SK-N-SH (cell line): ENCODE measurements at regions not wholly inside any gene's neighbourhood (a gene's known extent, or its start where the extent isn't known, plus 50 kb on each side); places are given as distances from the start of the nearest gene placed in this dataset.
"Not testable (repeated sequence)": the region's sequence is repeated elsewhere in the genome, so short reads cannot be mapped to it uniquely, and the experiment has no call there.

ENCODE experiments used
- CTCF ChIA-PET: fragments of 300-600, 350-600 bp; formaldehyde crosslinking; extraction: SDS; loops from one replicate; lab custom pipeline; 2021; lab: Yijun Ruan, JAX
- POLR2A ChIA-PET: fragments of 350-600 bp; sonication (Branson Sonifier 250); formaldehyde crosslinking; extraction: SDS; loops from one replicate; lab custom pipeline; 2020; ENCODE audit warnings: antibody characterized with exemption, inconsistent platforms; lab: Yijun Ruan, JAX
- DNase-seq: peaks from one replicate; pipeline ENCODE4 v3.0.0; 2012
- H2AFZ ChIP-seq: fragments of 200-600 bp; sonication (generic); 2 replicates; pipeline ENCODE4 v1.8.1; 2016; ENCODE audit warnings: antibody characterized with exemption, mild to moderate bottlenecking, low read depth
- H3F3A ChIP-seq: fragments of 200-600 bp; sonication (generic); replicated peaks from 2 replicates; pipeline ENCODE3; 2016; ENCODE audit warnings: antibody characterized with exemption, mild to moderate bottlenecking; ENCODE audit not compliant: insufficient read depth
- H3K27ac ChIP-seq, 2 experiments: fragments of 200-500 bp in 1 of 2; fragments of 200-600 bp in 1 of 2; sonication (Bioruptor generic) in 1 of 2; sonication (generic), shearing (Covaris generic) in 1 of 2; 2 replicates each; pipeline versions ENCODE4 v1.5.1 to v1.6.1; 2014 to 2016; ENCODE audit warnings: low read depth in 2 of 2, inconsistent platforms in 1 of 2, low read length in 1 of 2, mild to moderate bottlenecking in 1 of 2, mixed read lengths in 1 of 2
- H3K27me3 ChIP-seq: fragments of 200-600 bp; sonication (generic), shearing (Covaris generic); 2 replicates; pipeline ENCODE4 v1.6.1; 2016; ENCODE audit warnings: mixed run types; ENCODE audit not compliant: insufficient read depth
- H3K36me3 ChIP-seq, 2 experiments: fragments of 200-500 bp in 1 of 2; fragments of 200-600 bp in 1 of 2; sonication (Bioruptor generic) in 1 of 2; sonication (generic) in 1 of 2; replicated peaks in 1 of 2; 2 replicates each; pipeline versions ENCODE3 to v1.5.1; 2014 to 2016; ENCODE audit warnings: low read length in 1 of 2, mild to moderate bottlenecking in 1 of 2; ENCODE audit not compliant: insufficient read depth in 2 of 2, control insufficient read depth in 1 of 2
- H3K4me1 ChIP-seq, 2 experiments: fragments of 200-500 bp in 1 of 2; fragments of 200-600 bp in 1 of 2; sonication (Bioruptor generic) in 1 of 2; sonication (generic), shearing (Covaris generic) in 1 of 2; 2 replicates each; pipeline versions ENCODE4 v1.5.1 to v1.6.1; 2014 to 2016; ENCODE audit warnings: low read depth in 1 of 2, low read length in 1 of 2, mixed run types in 1 of 2; ENCODE audit not compliant: insufficient read depth in 2 of 2, control insufficient read depth in 1 of 2
- H3K4me2 ChIP-seq: fragments of 200-600 bp; sonication (generic), shearing (Covaris generic); 2 replicates; pipeline ENCODE4 v1.6.1; 2017; ENCODE audit warnings: mixed run types
- H3K4me3 ChIP-seq, 2 experiments: fragments of 200-500 bp in 1 of 2; fragments of 200-600 bp in 1 of 2; sonication (Bioruptor generic) in 1 of 2; sonication (generic), shearing (Covaris generic) in 1 of 2; 2 replicates each; pipeline versions ENCODE4 v1.5.1 to v1.8.1; 2014 to 2016; ENCODE audit warnings: low read depth in 2 of 2, inconsistent platforms in 1 of 2, low read length in 1 of 2, mild to moderate bottlenecking in 1 of 2, mixed read lengths in 1 of 2, moderate library complexity in 1 of 2
- H3K79me2 ChIP-seq: fragments of 200-600 bp; sonication (generic); 2 replicates; pipeline ENCODE4 v1.8.1; 2017; ENCODE audit warnings: mild to moderate bottlenecking; ENCODE audit not compliant: insufficient read depth
- H3K9ac ChIP-seq: fragments of 200-600 bp; sonication (generic); 2 replicates; pipeline ENCODE4 v1.6.1; 2017; ENCODE audit warnings: mixed run types
- H3K9me2 ChIP-seq: fragments of 200-600 bp; sonication (generic); 2 replicates; pipeline ENCODE4 v1.6.1; 2017; ENCODE audit warnings: mixed run types
- H3K9me3 ChIP-seq: fragments of 200-600 bp; sonication (generic); 2 replicates; pipeline ENCODE4 v1.6.1; 2017; ENCODE audit warnings: mixed run types, mild to moderate bottlenecking, moderate library complexity
- H4K20me1 ChIP-seq: fragments of 200-600 bp; sonication (generic); 2 replicates; pipeline ENCODE4 v1.6.1; 2017; ENCODE audit warnings: mild to moderate bottlenecking, mixed run types; ENCODE audit not compliant: insufficient read depth
- CHD2 ChIP-seq: fragments of 150-350 bp; IDR thresholded peaks from 2 replicates; pipeline ENCODE4 v1.6.1; 2018; ENCODE audit warnings: low read length; ENCODE audit not compliant: partially characterized antibody
- CTCF ChIP-seq: fragments of 200-600 bp; sonication (generic); IDR thresholded peaks from 2 replicates; pipeline ENCODE4 v1.6.1; 2017; ENCODE audit warnings: antibody characterized with exemption, mild to moderate bottlenecking, moderate library complexity
- ELF1 ChIP-seq: IDR thresholded peaks from 2 replicates; pipeline ENCODE4 v1.4.0; 2012
- EP300 ChIP-seq, 2 experiments: IDR thresholded peaks; 2 replicates each; pipeline versions ENCODE4 v1.4.0 to v1.6.1; 2012; ENCODE audit warnings: borderline replicate concordance in 1 of 2, low read depth in 1 of 2, low read length in 1 of 2
- EZH2phosphoT487 ChIP-seq: fragments of 200-600 bp; sonication (generic); IDR thresholded peaks from 2 replicates; pipeline ENCODE4 v1.6.1; 2017; ENCODE audit warnings: low read depth, mixed run types, mild to moderate bottlenecking, antibody characterized with exemption, moderate library complexity, borderline replicate concordance
- JUND ChIP-seq: IDR thresholded peaks from 2 replicates; pipeline ENCODE4 v1.4.0; 2012
- NFIC ChIP-seq: IDR thresholded peaks from 2 replicates; pipeline ENCODE4 v1.4.0; 2012; ENCODE audit warnings: borderline replicate concordance
- NRF1 ChIP-seq: IDR thresholded peaks from 2 replicates; pipeline ENCODE4 v1.6.1; 2012; ENCODE audit warnings: low read depth, mild to moderate bottlenecking, low read length
- RAD21 ChIP-seq: IDR thresholded peaks from 2 replicates; pipeline ENCODE4 v1.6.1; 2012; ENCODE audit warnings: mild to moderate bottlenecking, low read length
- RCOR1 ChIP-seq: fragments of 150-350 bp; IDR thresholded peaks from 2 replicates; pipeline ENCODE4 v1.6.1; 2017; ENCODE audit warnings: antibody characterized with exemption, low read length
- RXRA ChIP-seq: IDR thresholded peaks from 2 replicates; pipeline ENCODE4 v1.4.0; 2012; ENCODE audit warnings: low read depth, mild to moderate bottlenecking, borderline replicate concordance
- SIN3A ChIP-seq: IDR thresholded peaks from 2 replicates; pipeline ENCODE4 v1.6.1; 2012; ENCODE audit warnings: low read depth, mild to moderate bottlenecking, low read length, moderate library complexity, borderline replicate concordance
- TEAD4 ChIP-seq: IDR thresholded peaks from 2 replicates; pipeline ENCODE4 v1.4.0; 2012; ENCODE audit warnings: mild to moderate bottlenecking, borderline replicate concordance; ENCODE audit not compliant: insufficient read depth
- USF2 ChIP-seq: fragments of 150-350 bp; IDR thresholded peaks from 2 replicates; pipeline ENCODE4 v1.6.1; 2017; ENCODE audit warnings: antibody characterized with exemption, low read length, low read depth, borderline replicate concordance
- WGBS: methylation state at CpG from one replicate; pipeline ENCODE4 v1.1.6; 2017; ENCODE audit warnings: low lambda C conversion rate; 5-methylcytosine and 5-hydroxymethylcytosine counted together
- TF ChIP-seq, protein P1 (sequence below): IDR thresholded peaks from 2 replicates; pipeline ENCODE4 v1.4.0; 2012; ENCODE audit warnings: low read depth, borderline replicate concordance

GRCh38 chr5:17854901-17855300 lies 220.6 kb downstream of the TAF11L14 start (continued):
- TF ChIP-seq EP300 (IDR thresholded peaks at IDR 0.05; ENCODE audit: borderline replicate concordance in 1 of 2, low read depth in 1 of 2, low read length in 1 of 2): no peak
- no peak for TF ChIP-seq NFIC

GRCh38 chr5:17860660-17861315 lies 226.5 kb downstream of the TAF11L14 start:
- POLR2A ChIA-PET: no interaction called here
- no peaks in the 10 kb centered on the region for H3F3A ChIP-seq
- H3K79me2 ChIP-seq: no peaks in the 10 kb centered on the region
- no peak overlapping the region for H3K27ac ChIP-seq
- no peak overlapping the region for H3K4me3 ChIP-seq
- no peak overlapping the region for H2AFZ ChIP-seq
- DNase-seq: no peak
- no peak for TF ChIP-seq CTCF
- no peak for TF ChIP-seq RCOR1
- TF ChIP-seq CHD2: no peak
- no peak for TF ChIP-seq NRF1
- no peak for TF ChIP-seq RXRA
- TF ChIP-seq TEAD4: no peak
- no peak for TF ChIP-seq SIN3A
- no peak for TF ChIP-seq EZH2phosphoT487
- TF ChIP-seq USF2: no peak
- TF ChIP-seq ELF1: no peak
- TF ChIP-seq EP300 (IDR thresholded peaks at IDR 0.05; ENCODE audit: borderline replicate concordance in 1 of 2, low read depth in 1 of 2, low read length in 1 of 2): no peak
- TF ChIP-seq JUND: no peak
- TF ChIP-seq RAD21: no peak
- TF ChIP-seq, protein P1, sequence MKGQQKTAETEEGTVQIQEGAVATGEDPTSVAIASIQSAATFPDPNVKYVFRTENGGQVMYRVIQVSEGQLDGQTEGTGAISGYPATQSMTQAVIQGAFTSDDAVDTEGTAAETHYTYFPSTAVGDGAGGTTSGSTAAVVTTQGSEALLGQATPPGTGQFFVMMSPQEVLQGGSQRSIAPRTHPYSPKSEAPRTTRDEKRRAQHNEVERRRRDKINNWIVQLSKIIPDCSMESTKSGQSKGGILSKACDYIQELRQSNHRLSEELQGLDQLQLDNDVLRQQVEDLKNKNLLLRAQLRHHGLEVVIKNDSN: no peak
- CTCF ChIA-PET: no interaction called here
- H3K9me3 ChIP-seq: no peaks in the 10 kb centered on the region
- H4K20me1 ChIP-seq: no peaks in the 10 kb centered on the region
- H3K4me1 ChIP-seq: no peaks in the 10 kb centered on the region
- WGBS: 73% methylated on average over 2 of the region's 2 CpGs
- no peaks in the 10 kb centered on the region for H3K36me3 ChIP-seq
- no peaks in the 10 kb centered on the region for H3K27me3 ChIP-seq
- no peak overlapping the region for H3K4me2 ChIP-seq
- no peak overlapping the region for H3K9ac ChIP-seq
- H3K9me2 ChIP-seq: no peaks in the 10 kb centered on the region

DNA sequence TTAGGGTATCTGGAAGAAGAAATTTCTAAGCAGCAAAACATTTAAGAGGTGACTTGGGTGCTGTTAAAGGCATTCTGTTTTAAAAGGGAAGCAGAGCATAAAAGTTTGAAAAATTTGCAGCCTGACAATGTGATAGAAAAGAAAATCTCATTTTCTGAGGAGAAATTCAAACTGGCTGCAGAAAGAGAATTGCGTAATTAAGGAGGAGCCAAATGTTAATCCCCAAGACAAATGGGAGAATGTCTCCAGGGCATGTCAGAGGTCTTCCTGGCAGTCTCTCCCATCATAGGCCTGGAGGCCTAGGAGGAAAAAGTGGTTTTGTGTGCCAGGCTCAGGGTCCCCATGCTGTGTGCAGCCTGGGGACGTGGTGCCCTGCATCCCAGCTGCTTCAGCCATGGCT lies 230.6 kb downstream of the TAF11L14 start:
- H3K36me3 ChIP-seq, H3K4me1 ChIP-seq, DNase-seq, H2AFZ ChIP-seq, CTCF ChIA-PET, H4K20me1 ChIP-seq, H3K27ac ChIP-seq, H3K9me2 ChIP-seq, H3K79me2 ChIP-seq, H3K27me3 ChIP-seq, POLR2A ChIA-PET, H3K9ac ChIP-seq, H3F3A ChIP-seq, H3K4me2 ChIP-seq, H3K4me3 ChIP-seq: not testable (repeated sequence)
- WGBS: 23% methylated on average over 2 of the region's 2 CpGs
- H3K9me3 ChIP-seq: peaks cover 10% of the 10 kb centered on the region; the same call in 1 of the 2 replicates

DNA sequence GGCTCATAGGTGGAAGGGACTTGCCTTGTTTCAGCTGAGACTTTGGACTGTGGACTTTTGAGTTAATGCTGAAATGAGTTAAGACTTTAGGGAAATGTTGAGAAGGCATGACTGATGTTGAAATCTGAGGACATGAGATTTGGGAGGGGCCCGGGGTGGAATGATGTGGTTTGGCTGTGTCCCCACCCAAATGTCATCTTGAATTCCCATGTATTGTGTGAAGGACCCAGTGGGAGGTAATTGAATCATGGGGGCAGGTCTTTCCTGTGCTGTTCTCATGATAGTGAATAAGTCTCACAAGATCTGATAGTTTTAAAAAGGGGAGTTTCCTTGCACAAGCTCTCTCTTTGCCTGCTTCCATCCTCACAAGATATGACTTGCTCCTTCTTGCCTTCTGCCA lies 231.7 kb downstream of the TAF11L14 start:
- H3K4me1 ChIP-seq, POLR2A ChIA-PET, H3K79me2 ChIP-seq, H3K4me3 ChIP-seq, DNase-seq, H4K20me1 ChIP-seq, H3K4me2 ChIP-seq, H3K27ac ChIP-seq, H3K27me3 ChIP-seq, H2AFZ ChIP-seq, H3K9me2 ChIP-seq, H3K36me3 ChIP-seq, H3K9ac ChIP-seq, CTCF ChIA-PET, H3F3A ChIP-seq: not testable (repeated sequence)
- 5% methylated on average over 1 of the region's 1 CpG for WGBS
- H3K9me3 ChIP-seq: peaks cover 10% of the 10 kb centered on the region; the same call in 1 of the 2 replicates
